Left lung (tissue), 4 donors: ENCODE measurements at regions not wholly inside any gene's neighbourhood (a gene's known extent, or its start where the extent isn't known, plus 50 kb on each side); places are given as distances from the start of the nearest gene placed in this dataset.

Source experiments
- ATAC-seq: fragments of 200-7000 bp; cut with Tn5 transposase; one replicate; pipeline ENCODE4 v1.9.1; 2020; ENCODE audit warnings: moderate library complexity
- DNase-seq, 4 donors: peaks; one replicate each; pipeline ENCODE4 v3.0.0-alpha.2; 2013 to 2020
- H3K27ac ChIP-seq, 2 donors: fragments of 200-600 bp; sonication (generic) in 1 of 2; one replicate each; pipeline versions ENCODE4 v1.5.0 to v1.8.0; 2020 to 2021
- H3K27me3 ChIP-seq, 2 donors: fragments of 200-600 bp; sonication (generic) in 1 of 2; one replicate each; pipeline versions ENCODE4 v1.5.0 to v1.8.0; 2020 to 2021
- H3K36me3 ChIP-seq, 2 donors: fragments of 200-600 bp; sonication (generic) in 1 of 2; one replicate each; pipeline versions ENCODE4 v1.5.0 to v1.8.0; 2020 to 2021
- H3K4me1 ChIP-seq, 2 donors: fragments of 200-600 bp; one replicate each; pipeline ENCODE4 v1.8.0; 2021
- H3K4me3 ChIP-seq, 2 donors: fragments of 200-600 bp; sonication (generic) in 1 of 2; one replicate each; pipeline versions ENCODE4 v1.5.0 to v1.8.0; 2020 to 2021; ENCODE audit warnings: mild to moderate bottlenecking in 1 of 2
- H3K9me3 ChIP-seq, 2 donors: fragments of 200-600 bp; sonication (generic) in 1 of 2; one replicate each; pipeline versions ENCODE4 v1.5.0 to v1.8.0; 2020 to 2021
- CTCF ChIP-seq, 2 donors: fragments of 200-600 bp; sonication (generic) in 1 of 2; IDR thresholded peaks; one replicate each; pipeline versions ENCODE4 v1.5.0 to v1.8.0; 2021; ENCODE audit warnings: antibody characterized with exemption in 2 of 2
- intact Hi-C, 2 donors: fragments of 100-400 bp; cut with DNase I; formaldehyde crosslinking; loops; one replicate each; pipeline versions ENCODE4 v1.11.2 to v1.14.2; 2022
- donor health status: DM: no; HTN: yes; CAD: no.
- donor health status: DM: no; HTN: no; CAD: no.

DNA sequence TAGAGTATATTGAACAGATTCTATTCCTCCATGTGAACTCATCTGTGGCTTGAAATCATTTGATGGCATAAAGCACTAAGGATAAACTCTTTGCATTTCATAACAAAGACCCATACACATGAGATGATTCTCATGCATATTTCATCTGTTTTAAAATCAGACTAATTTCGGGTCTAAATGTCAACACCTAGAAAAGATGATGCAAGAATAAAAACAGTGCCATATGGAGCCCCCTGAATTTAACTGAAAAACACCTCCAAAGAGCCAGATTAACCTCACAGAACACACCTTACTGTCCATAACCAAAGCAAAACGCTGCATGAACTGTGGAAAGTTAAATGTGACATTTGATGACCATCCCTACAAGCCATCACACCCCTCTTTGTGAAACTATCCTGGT, 59.7 kb downstream of the ELAPOR2 start:
- peaks cover 0 to 13% of the 10 kb centered on the region in 2 donors for H3K4me1 ChIP-seq

GRCh38 chr7:86995814-86996213, 63.6 kb downstream of the ELAPOR2 start:
- no peaks in the 10 kb centered on the region for H3K9me3 ChIP-seq
- H3K36me3 ChIP-seq = no peaks in the 10 kb centered on the region
- H3K27me3 ChIP-seq = no peaks in the 10 kb centered on the region
- peaks cover 4 to 7% of the 10 kb centered on the region in 2 donors for H3K4me1 ChIP-seq
- ATAC-seq (no peak), DNase-seq (no peak)
- no peak overlapping the region for H3K27ac ChIP-seq
- no peak overlapping the region for H3K4me3 ChIP-seq
- no peak for TF ChIP-seq CTCF (IDR thresholded peaks at IDR 0.05)
- intact Hi-C loops = no loop called here

More for the DNA sequence above, 59.7 kb downstream of the ELAPOR2 start:
- intact Hi-C loops = no loop called here
- no peak for ATAC-seq
- no peak for TF ChIP-seq CTCF (IDR thresholded peaks at IDR 0.05)
- DNase-seq = no peak
- Histone ChIP-seq H3K9me3 (no peaks in the 10 kb centered on the region), H3K27me3 (no peaks in the 10 kb centered on the region), H3K36me3 (no peaks in the 10 kb centered on the region), H3K27ac (no peak overlapping the region), H3K4me3 (no peak overlapping the region)

DNA sequence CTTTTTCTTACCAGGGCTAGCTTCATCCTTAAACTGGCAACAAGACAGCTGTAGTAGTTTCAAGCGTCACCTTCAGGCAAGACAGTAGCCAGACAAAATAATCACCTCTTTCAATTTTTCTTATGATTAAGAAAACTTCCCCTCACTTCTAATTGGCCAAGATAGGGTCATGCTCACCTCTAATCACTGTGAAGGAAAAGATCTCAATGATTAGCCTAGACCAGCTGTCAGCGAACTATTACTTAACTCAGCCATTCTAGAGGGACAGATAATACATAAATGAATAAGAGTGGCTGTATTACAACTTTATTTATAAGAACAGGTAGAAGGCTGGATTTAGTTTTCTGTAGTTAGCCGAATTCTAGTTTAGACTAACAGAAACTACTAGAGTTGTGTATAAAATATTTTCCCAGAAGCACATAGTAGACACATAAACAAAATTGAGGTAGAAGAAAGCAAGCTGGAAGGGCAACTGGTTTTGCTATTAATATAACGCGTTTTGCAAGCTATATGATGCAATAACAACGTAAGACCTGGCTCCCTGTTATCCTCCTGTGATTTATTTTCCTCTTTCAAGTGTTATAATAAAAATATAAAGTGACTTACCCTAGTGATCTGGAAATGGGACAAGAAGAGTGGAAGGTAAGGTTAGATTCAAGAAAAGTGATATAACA, 64.3 kb downstream of the ELAPOR2 start:
- H3K36me3 ChIP-seq = no peaks in the 10 kb centered on the region
- H3K27ac ChIP-seq = no peak overlapping the region
- H3K27me3 ChIP-seq = no peaks in the 10 kb centered on the region
- DNase-seq = no peak
- peaks cover 0 to 7% of the 10 kb centered on the region in 2 donors for H3K4me1 ChIP-seq
- TF ChIP-seq CTCF (IDR thresholded peaks at IDR 0.05) = no peak
- H3K9me3 ChIP-seq = no peaks in the 10 kb centered on the region
- no peak overlapping the region for H3K4me3 ChIP-seq
- intact Hi-C loops = no loop called here
- ATAC-seq = no peak

DNA sequence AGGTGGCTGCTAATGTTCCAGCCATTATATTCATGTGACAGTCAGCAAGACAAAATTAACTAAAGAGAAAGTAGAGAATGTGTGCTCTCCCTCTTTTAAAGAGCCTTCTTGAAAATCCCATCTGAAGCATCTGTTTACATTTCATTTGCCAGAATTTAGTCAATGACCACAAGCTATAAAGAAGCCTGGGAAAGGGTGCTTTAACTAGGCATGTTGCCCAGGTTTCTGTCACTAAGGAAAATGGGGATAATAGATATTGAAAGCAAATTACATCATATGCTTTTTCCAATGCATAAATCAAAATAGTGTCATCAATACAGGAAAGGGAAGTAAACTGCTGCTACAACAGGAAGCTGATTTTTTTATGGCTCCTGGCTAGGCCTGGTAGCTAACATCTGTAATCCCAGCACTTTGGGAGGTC, 67.7 kb downstream of the ELAPOR2 start:
- no peak for ATAC-seq
- Histone ChIP-seq H3K27ac (no peak overlapping the region), H3K9me3 (peaks cover 0 to 6% of the 10 kb centered on the region in 2 donors), H3K27me3 (no peaks in the 10 kb centered on the region), H3K4me3 (no peak overlapping the region), H3K36me3 (no peaks in the 10 kb centered on the region), H3K4me1 (peaks cover 0 to 7% of the 10 kb centered on the region in 2 donors)
- intact Hi-C loops = no loop called here
- DNase-seq = no peak
- no peak for TF ChIP-seq CTCF (IDR thresholded peaks at IDR 0.05)

DNA sequence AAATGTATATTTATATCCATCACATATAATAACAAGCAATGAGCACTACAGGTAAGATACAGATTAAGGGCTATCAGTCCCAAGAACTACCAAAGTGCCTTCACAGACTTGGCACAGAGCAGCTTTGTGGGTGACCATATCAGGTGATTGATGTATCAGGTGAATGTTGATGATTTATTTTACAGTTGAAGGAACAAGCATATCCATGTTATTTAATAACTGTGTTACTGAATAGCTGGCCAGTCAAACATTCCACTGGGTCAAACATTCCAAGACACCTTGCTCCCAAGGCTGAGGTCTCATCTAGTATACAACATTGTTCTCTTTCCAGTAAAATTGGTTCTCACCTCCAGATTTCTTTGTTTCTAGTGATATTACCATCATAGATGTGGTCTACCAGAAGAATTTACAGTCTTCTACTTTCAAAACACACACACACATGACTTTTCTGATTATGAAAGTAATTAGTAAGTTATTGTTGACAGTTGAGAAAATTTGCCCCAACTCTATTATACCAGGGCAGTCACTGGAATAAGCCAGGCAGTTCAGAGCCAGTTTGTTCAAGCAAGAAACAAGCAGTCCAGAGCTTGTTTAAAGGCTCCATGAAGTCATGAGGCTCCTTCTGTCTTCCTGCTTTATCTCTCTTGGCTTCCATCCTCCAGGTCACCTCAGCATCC, 68.2 kb downstream of the ELAPOR2 start:
- Histone ChIP-seq H3K4me1 (peaks cover 0 to 7% of the 10 kb centered on the region in 2 donors), H3K27me3 (no peaks in the 10 kb centered on the region), H3K27ac (no peak overlapping the region), H3K4me3 (no peak overlapping the region), H3K36me3 (no peaks in the 10 kb centered on the region), H3K9me3 (peaks cover 0 to 6% of the 10 kb centered on the region in 2 donors)
- ATAC-seq = no peak
- no peak for TF ChIP-seq CTCF (IDR thresholded peaks at IDR 0.05)
- intact Hi-C loops = no loop called here
- DNase-seq = no peak
